ENCODE measurements at regions not wholly inside any gene's neighbourhood (a gene's known extent, or its start where the extent isn't known, plus 50 kb on each side); places are given as distances from the start of the nearest gene placed in this dataset.

DNA sequence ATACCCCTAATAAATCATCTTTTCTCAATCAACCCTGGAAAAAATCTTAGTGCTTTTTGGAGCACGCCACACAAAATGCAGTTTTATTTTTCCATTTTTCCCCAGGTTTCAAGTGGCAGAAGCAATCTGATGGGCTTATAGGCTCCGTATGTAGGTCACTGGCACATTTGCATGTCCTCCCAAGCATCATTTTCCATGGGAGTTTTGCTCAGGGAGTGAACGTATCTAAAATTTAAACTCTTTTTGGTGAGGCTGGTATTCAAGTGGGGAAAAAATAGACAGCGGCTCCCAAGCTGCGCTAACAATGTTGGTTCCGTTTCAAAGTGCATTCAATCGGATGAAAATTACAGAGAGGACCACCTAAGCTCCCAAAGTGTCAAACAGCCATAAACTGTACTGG is 233.4 kb downstream of the MEX3B start:
- no peaks in the 10 kb centered on the region for H3K27me3 Mint-ChIP-seq (ENCODE audit: low read depth)
- no peaks in the 10 kb centered on the region for H3K9me3 Mint-ChIP-seq (ENCODE audit: low read depth)
- no peaks in the 10 kb centered on the region for H3K4me1 Mint-ChIP-seq (ENCODE audit: low read depth)
- DNase-seq (ENCODE audit: low spot score) = no peak
- peaks cover under 1% of the 10 kb centered on the region for H3K36me3 Mint-ChIP-seq (ENCODE audit: low read depth)
- H3K27ac Mint-ChIP-seq (ENCODE audit: unreplicated experiment) = no peak overlapping the region
- no peak overlapping the region for H3K4me3 Mint-ChIP-seq (ENCODE audit: unreplicated experiment)
- TF ChIP-seq, protein P1, sequence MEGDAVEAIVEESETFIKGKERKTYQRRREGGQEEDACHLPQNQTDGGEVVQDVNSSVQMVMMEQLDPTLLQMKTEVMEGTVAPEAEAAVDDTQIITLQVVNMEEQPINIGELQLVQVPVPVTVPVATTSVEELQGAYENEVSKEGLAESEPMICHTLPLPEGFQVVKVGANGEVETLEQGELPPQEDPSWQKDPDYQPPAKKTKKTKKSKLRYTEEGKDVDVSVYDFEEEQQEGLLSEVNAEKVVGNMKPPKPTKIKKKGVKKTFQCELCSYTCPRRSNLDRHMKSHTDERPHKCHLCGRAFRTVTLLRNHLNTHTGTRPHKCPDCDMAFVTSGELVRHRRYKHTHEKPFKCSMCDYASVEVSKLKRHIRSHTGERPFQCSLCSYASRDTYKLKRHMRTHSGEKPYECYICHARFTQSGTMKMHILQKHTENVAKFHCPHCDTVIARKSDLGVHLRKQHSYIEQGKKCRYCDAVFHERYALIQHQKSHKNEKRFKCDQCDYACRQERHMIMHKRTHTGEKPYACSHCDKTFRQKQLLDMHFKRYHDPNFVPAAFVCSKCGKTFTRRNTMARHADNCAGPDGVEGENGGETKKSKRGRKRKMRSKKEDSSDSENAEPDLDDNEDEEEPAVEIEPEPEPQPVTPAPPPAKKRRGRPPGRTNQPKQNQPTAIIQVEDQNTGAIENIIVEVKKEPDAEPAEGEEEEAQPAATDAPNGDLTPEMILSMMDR (IDR thresholded peaks at IDR 0.05) = no peak

DNA sequence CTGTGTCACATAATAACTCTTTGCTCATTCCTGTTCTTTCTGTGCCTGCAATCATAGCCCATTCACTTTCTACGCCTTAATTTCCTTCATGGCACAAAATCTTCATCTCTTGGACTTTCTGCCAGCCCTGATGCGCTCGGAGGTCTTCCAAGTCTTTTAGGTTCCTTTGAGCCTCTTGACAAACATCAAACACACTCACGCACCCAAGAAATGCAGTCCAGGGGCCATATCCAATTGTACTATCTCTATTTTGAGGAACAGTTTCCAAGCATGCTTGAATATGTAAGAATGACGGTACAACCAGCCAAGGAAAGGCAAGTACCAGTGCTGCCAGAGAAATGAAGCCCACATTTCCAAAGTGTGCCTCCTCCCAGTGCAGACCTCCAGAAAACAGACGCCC is 234.1 kb downstream of the MEX3B start:
- H3K27ac Mint-ChIP-seq (ENCODE audit: unreplicated experiment) = no peak overlapping the region
- H3K9me3 Mint-ChIP-seq (ENCODE audit: low read depth) = no peaks in the 10 kb centered on the region
- peaks cover 3% of the 10 kb centered on the region for H3K36me3 Mint-ChIP-seq (ENCODE audit: low read depth)
- no peak overlapping the region for H3K4me3 Mint-ChIP-seq (ENCODE audit: unreplicated experiment)
- no peaks in the 10 kb centered on the region for H3K27me3 Mint-ChIP-seq (ENCODE audit: low read depth)
- TF ChIP-seq, protein P1 (IDR thresholded peaks at IDR 0.05) = no peak
- H3K4me1 Mint-ChIP-seq (ENCODE audit: low read depth) = no peaks in the 10 kb centered on the region
- DNase-seq (ENCODE audit: low spot score) = no peak

DNA sequence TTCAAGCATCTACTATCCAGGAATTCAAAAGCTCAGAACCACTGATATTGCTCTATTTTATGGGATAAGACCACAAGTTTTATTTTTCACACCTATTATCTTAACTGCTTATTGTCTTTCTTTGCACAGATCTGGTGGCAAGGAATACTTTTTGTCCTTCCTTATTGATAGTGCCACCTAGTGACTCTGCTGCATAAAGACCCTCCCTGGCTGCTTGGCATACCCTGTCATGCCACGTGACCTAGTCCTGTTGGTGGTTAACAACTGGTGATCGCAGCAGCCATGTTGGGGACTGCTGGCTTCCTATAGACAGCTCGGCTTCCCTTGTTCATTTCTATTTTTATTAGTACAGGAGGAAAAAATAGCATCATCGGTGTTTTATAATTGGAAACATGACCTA is 236.3 kb downstream of the MEX3B start:
- H3K27ac Mint-ChIP-seq (ENCODE audit: unreplicated experiment) = no peak overlapping the region
- DNase-seq (ENCODE audit: low spot score) = no peak
- TF ChIP-seq, protein P1 (IDR thresholded peaks at IDR 0.05) = peak; percentile 76

DNA sequence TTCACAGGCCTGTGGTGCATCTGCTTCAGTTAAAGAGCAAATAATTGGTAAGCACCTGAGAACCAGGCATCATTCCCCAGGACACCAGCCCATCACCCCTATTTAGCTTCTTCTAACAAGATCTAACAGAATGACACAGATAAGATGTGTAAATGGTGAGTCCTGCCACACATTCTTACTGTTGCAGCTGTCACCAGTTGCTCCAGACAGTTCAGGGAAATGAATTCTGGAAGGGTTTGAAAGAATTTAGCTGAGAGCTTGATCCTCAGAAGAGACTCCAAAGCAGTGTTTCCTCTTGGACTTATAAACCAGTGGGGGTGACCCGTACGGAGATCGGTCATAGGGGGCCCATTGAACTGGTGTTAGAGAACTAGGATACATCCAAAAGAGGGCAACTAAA is 238.0 kb downstream of the MEX3B start:
- Mint-ChIP-seq H3K4me3 (ENCODE audit: unreplicated experiment) (no peak overlapping the region), H3K36me3 (ENCODE audit: low read depth) (peaks cover 3% of the 10 kb centered on the region), H3K9me3 (ENCODE audit: low read depth) (no peaks in the 10 kb centered on the region), H3K27ac (ENCODE audit: unreplicated experiment) (no peak overlapping the region), H3K27me3 (ENCODE audit: low read depth) (no peaks in the 10 kb centered on the region), H3K4me1 (ENCODE audit: low read depth) (no peaks in the 10 kb centered on the region)
- TF ChIP-seq, protein P1 (IDR thresholded peaks at IDR 0.05) = no peak
- DNase-seq (ENCODE audit: low spot score) = no peak

More for the DNA sequence above, 236.3 kb downstream of the MEX3B start:
- Mint-ChIP-seq H3K9me3 (ENCODE audit: low read depth) (no peaks in the 10 kb centered on the region), H3K36me3 (ENCODE audit: low read depth) (peaks cover 3% of the 10 kb centered on the region), H3K4me3 (ENCODE audit: unreplicated experiment) (no peak overlapping the region), H3K4me1 (ENCODE audit: low read depth) (no peaks in the 10 kb centered on the region), H3K27me3 (ENCODE audit: low read depth) (no peaks in the 10 kb centered on the region)

DNA sequence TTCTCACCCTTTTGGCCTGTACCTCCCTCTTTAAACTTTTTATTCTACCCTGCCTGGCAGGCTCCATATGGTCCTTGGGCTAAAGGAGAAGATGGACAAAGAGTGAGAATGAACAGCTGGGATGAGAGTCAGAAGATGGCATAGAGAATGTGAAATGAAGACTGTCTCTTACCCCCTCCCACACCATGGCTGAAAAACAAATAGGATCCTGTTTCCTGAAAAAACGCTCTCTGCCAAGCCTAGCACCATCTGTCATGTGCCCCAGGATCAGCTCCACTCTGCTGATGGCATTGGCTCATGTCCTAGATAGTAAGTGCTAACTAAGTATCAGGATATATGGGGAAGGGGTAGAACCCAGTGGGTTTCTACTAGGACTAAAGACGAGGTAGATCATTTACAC is 238.6 kb downstream of the MEX3B start:
- H3K4me1 Mint-ChIP-seq (ENCODE audit: low read depth) = no peaks in the 10 kb centered on the region
- TF ChIP-seq, protein P1 (IDR thresholded peaks at IDR 0.05) = no peak
- no peak for DNase-seq (ENCODE audit: low spot score)
- no peaks in the 10 kb centered on the region for H3K9me3 Mint-ChIP-seq (ENCODE audit: low read depth)
- H3K4me3 Mint-ChIP-seq (ENCODE audit: unreplicated experiment) = no peak overlapping the region
- no peak overlapping the region for H3K27ac Mint-ChIP-seq (ENCODE audit: unreplicated experiment)
- H3K27me3 Mint-ChIP-seq (ENCODE audit: low read depth) = no peaks in the 10 kb centered on the region
- peaks cover 3% of the 10 kb centered on the region for H3K36me3 Mint-ChIP-seq (ENCODE audit: low read depth)

Measured in chondrocyte (in vitro differentiated cells).